B cell (primary cell): ENCODE measurements at regions not wholly inside any gene's neighbourhood (a gene's known extent, or its start where the extent isn't known, plus 50 kb on each side); places are given as distances from the start of the nearest gene placed in this dataset.
"Not testable (repeated sequence)": the region's sequence is repeated elsewhere in the genome, so short reads cannot be mapped to it uniquely, and the experiment has no call there.

Experiments
- ATAC-seq: fragments of 200-7000 bp; cut with Tn5 transposase; one replicate; pipeline ENCODE4 v1.10.0; 2021; ENCODE audit warnings: low read depth, mild to moderate bottlenecking, moderate number of reproducible peaks, moderate library complexity
- CTCF ChIA-PET: fragments of 350-600 bp; sonication (Branson Sonifier 250); formaldehyde crosslinking; loops from one replicate; lab custom pipeline; 2021; ENCODE audit warnings: antibody characterized with exemption, inconsistent platforms; lab: Charles Lee
- POLR2A ChIA-PET: fragments of 350-600 bp; sonication (Branson Sonifier 250); formaldehyde crosslinking; loops from one replicate; lab custom pipeline; 2021; ENCODE audit warnings: antibody characterized with exemption; lab: Charles Lee
- DNase-seq: peaks from one replicate; pipeline ENCODE4 v3.0.0; 2013
- H2AFZ ChIP-seq: 2 replicates; pipeline ENCODE4 v1.6.1; 2012; ENCODE audit warnings: mild to moderate bottlenecking, low read depth, low read length; ENCODE audit not compliant: insufficient read depth, poor library complexity, severe bottlenecking
- H3K27ac ChIP-seq, 2 donors: 1 replicate in 1 of 2; 2 replicates in 1 of 2; pipeline ENCODE4 v1.5.1; 2012 to 2013; ENCODE audit warnings: low read length in 2 of 2, mild to moderate bottlenecking in 2 of 2, moderate library complexity in 1 of 2
- H3K27me3 ChIP-seq, 4 experiments: fragments of 200-600 bp in 1 of 4; sonication (generic) in 1 of 4; replicated peaks in 1 of 4; 1 replicate in 2 of 4; 2 replicates in 2 of 4; pipeline versions ENCODE4 v1.6.1 to v1.7.0; 2013 to 2016; ENCODE audit warnings: low read length in 3 of 4, mild to moderate bottlenecking in 2 of 4, mixed read lengths in 1 of 4, moderate library complexity in 1 of 4; ENCODE audit not compliant: insufficient read depth in 4 of 4, control insufficient read depth in 3 of 4; ENCODE audit errors: control extremely low read depth in 1 of 4
- H3K36me3 ChIP-seq, 2 experiments: replicated peaks in 1 of 2; 1 replicate in 1 of 2; 2 replicates in 1 of 2; pipeline versions ENCODE4 v1.6.1 to v1.7.1; 2013; ENCODE audit warnings: low read length in 1 of 2; ENCODE audit not compliant: insufficient read depth in 2 of 2, control insufficient read depth in 1 of 2; ENCODE audit errors: control extremely low read depth in 1 of 2, extremely low read depth in 1 of 2
- H3K4me1 ChIP-seq, 2 donors: fragments of 200-600 bp in 1 of 2; sonication (generic) in 1 of 2; 1 replicate in 1 of 2; 2 replicates in 1 of 2; pipeline versions ENCODE4 v1.5.1 to v1.6.1; 2013 to 2017; ENCODE audit warnings: low read length in 2 of 2; ENCODE audit not compliant: control insufficient read depth in 2 of 2, insufficient read depth in 2 of 2
- H3K4me2 ChIP-seq: replicated peaks from 2 replicates; pipeline ENCODE3; 2012; ENCODE audit warnings: mild to moderate bottlenecking, low read depth, low read length; ENCODE audit not compliant: poor library complexity, severe bottlenecking
- H3K4me3 ChIP-seq, 5 experiments: fragments of 200-600 bp in 1 of 5; sonication (generic) in 1 of 5; 1 replicate in 3 of 5; 2 replicates in 2 of 5; pipeline versions ENCODE4 v1.5.1 to v1.7.0; 2011 to 2016; ENCODE audit warnings: low read length in 4 of 5, mild to moderate bottlenecking in 4 of 5, low read depth in 2 of 5, control low read depth in 1 of 5, moderate library complexity in 1 of 5; ENCODE audit not compliant: insufficient read depth in 1 of 5; ENCODE audit errors: control extremely low read depth in 1 of 5, extremely low read depth in 1 of 5
- H3K79me2 ChIP-seq: fragments of 200-600 bp; sonication (generic); one replicate; pipeline ENCODE4 v1.6.0; 2016; ENCODE audit warnings: low read length; ENCODE audit not compliant: control insufficient read depth, insufficient read depth
- H3K9ac ChIP-seq: fragments of 200-600 bp; sonication (generic); 2 replicates; pipeline ENCODE4 v1.6.1; 2017; ENCODE audit warnings: mild to moderate bottlenecking, low read length, moderate library complexity
- H3K9me3 ChIP-seq, 3 donors: one replicate each; pipeline versions ENCODE4 v1.6.1 to v1.7.1; 2013; ENCODE audit warnings: low read length in 2 of 3; ENCODE audit not compliant: control insufficient read depth in 2 of 3, insufficient read depth in 1 of 3; ENCODE audit errors: control extremely low read depth in 1 of 3
- H4K20me1 ChIP-seq: 2 replicates; pipeline ENCODE4 v1.6.0; 2012; ENCODE audit warnings: mild to moderate bottlenecking, low read length; ENCODE audit not compliant: insufficient read depth, control insufficient read depth, poor library complexity, severe bottlenecking
- H3K27ac Mint-ChIP-seq: one replicate; pipeline ENCODE4 v1.8.0; 2021; ENCODE audit warnings: mixed read lengths
- H3K27me3 Mint-ChIP-seq: one replicate; pipeline ENCODE4 v1.8.0; 2021; ENCODE audit warnings: mixed read lengths
- H3K4me1 Mint-ChIP-seq: one replicate; pipeline ENCODE4 v1.8.0; 2021; ENCODE audit warnings: mixed read lengths
- H3K4me3 Mint-ChIP-seq: one replicate; pipeline ENCODE4 v1.8.0; 2021; ENCODE audit warnings: mixed read lengths
- H3K9me3 Mint-ChIP-seq: one replicate; pipeline ENCODE4 v1.8.0; 2022; ENCODE audit warnings: mixed read lengths; ENCODE audit not compliant: insufficient read depth
- EZH2 ChIP-seq: IDR thresholded peaks from 2 replicates; pipeline ENCODE4 v1.6.1; 2012; ENCODE audit warnings: borderline replicate concordance, low read depth, mild to moderate bottlenecking, moderate library complexity, low read length; ENCODE audit not compliant: insufficient read depth, poor library complexity, severe bottlenecking
- WGBS: methylation state at CpG from one replicate; pipeline ENCODE4 v1.1.5; 2013; ENCODE audit warnings: missing lambda C conversion rate; ENCODE audit not compliant: insufficient coverage; 5-methylcytosine and 5-hydroxymethylcytosine counted together
- intact Hi-C: fragments of 100-400 bp; cut with micrococcal nuclease; formaldehyde crosslinking; loops from one replicate; pipeline ENCODE4 v1.10.0; 2022
- TF ChIP-seq, protein P1 (sequence below): fragments of 200-600 bp; IDR thresholded peaks from one replicate; pipeline ENCODE4 v1.8.0; 2022; ENCODE audit warnings: antibody characterized with exemption, mild to moderate bottlenecking

DNA sequence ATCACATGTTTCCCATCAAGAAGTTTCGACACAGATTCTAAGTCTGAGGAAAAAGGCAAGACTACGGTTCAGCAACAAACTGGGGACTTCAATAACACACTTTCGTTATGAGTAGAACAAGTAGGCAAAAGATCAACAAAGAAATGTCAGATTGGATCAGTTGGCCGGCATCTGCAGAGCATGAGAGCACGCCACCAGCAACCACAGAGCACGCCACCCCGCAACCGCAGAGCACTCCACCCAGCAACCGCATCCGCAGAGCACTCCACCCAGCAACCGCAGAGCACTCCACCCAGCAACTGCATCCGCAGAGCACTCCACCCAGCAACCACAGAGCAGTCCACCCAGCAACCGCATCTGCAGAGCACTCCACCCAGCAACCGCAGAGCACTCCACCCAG is 89.7 kb upstream of the FAM20C start:
- H3K27ac ChIP-seq = peak overlapping the region in 1 of 2 donors; percentile 19
- no peak overlapping the region for H3K4me3 ChIP-seq
- H3K79me2 ChIP-seq = no peaks in the 10 kb centered on the region
- H4K20me1 ChIP-seq = no peaks in the 10 kb centered on the region
- TF ChIP-seq, protein P1, sequence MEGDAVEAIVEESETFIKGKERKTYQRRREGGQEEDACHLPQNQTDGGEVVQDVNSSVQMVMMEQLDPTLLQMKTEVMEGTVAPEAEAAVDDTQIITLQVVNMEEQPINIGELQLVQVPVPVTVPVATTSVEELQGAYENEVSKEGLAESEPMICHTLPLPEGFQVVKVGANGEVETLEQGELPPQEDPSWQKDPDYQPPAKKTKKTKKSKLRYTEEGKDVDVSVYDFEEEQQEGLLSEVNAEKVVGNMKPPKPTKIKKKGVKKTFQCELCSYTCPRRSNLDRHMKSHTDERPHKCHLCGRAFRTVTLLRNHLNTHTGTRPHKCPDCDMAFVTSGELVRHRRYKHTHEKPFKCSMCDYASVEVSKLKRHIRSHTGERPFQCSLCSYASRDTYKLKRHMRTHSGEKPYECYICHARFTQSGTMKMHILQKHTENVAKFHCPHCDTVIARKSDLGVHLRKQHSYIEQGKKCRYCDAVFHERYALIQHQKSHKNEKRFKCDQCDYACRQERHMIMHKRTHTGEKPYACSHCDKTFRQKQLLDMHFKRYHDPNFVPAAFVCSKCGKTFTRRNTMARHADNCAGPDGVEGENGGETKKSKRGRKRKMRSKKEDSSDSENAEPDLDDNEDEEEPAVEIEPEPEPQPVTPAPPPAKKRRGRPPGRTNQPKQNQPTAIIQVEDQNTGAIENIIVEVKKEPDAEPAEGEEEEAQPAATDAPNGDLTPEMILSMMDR = no peak
- TF ChIP-seq EZH2 = no peak
- H3K9me3 ChIP-seq = peaks cover 0 to 18% (median 6%) of the 10 kb centered on the region in 3 donors
- H3K4me1 Mint-ChIP-seq = no peaks in the 10 kb centered on the region
- 67% methylated on average over 7 of the region's 14 CpGs for WGBS
- peaks cover 13% of the 10 kb centered on the region for H3K27me3 Mint-ChIP-seq
- no peak overlapping the region for H2AFZ ChIP-seq
- H3K27me3 ChIP-seq = no peaks in the 10 kb centered on the region
- no peaks in the 10 kb centered on the region for H3K36me3 ChIP-seq
- peaks cover 4% of the 10 kb centered on the region for H3K9me3 Mint-ChIP-seq
- peaks cover 0 to 7% of the 10 kb centered on the region in 2 donors for H3K4me1 ChIP-seq
- no peak overlapping the region for H3K4me2 ChIP-seq
- ChIA-PET CTCF (no interaction called here), POLR2A (no interaction called here)
- no peak overlapping the region for H3K4me3 Mint-ChIP-seq
- ATAC-seq (no peak), DNase-seq (no peak)
- no peak overlapping the region for H3K9ac ChIP-seq
- intact Hi-C loops = no loop called here
- peak overlapping the region; percentile 12 for H3K27ac Mint-ChIP-seq

DNA sequence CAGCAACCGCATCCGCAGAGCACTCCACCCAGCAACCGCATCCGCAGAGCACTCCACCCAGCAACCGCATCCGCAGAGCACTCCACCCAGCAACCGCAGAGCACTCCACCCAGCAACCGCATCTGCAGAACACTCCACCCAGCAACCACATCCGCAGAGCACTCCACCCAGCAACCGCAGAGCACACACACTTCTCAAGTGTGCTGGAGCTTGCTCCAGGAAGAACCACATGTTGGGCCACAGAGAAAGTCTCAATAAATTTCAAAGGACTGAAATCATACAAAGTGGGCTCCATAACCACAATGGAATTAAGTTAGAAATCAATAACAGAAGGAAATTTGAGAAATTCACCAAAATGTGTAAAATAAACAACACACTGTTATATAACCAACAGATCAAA is 88.4 kb upstream of the FAM20C start:
- ATAC-seq, H3K27me3 ChIP-seq, H3K4me1 ChIP-seq, H3K79me2 ChIP-seq, H3K27ac Mint-ChIP-seq, H3K27me3 Mint-ChIP-seq, DNase-seq, H3K9me3 Mint-ChIP-seq, H3K27ac ChIP-seq, H3K4me3 ChIP-seq, H3K4me3 Mint-ChIP-seq, H2AFZ ChIP-seq, H3K9ac ChIP-seq, CTCF ChIA-PET, intact Hi-C loops, H3K4me1 Mint-ChIP-seq, H4K20me1 ChIP-seq, POLR2A ChIA-PET, H3K36me3 ChIP-seq, H3K4me2 ChIP-seq: not testable (repeated sequence)
- WGBS = 100% methylated on average over 3 of the region's 10 CpGs
- H3K9me3 ChIP-seq = peaks cover 0 to 12% (median 4%) of the 10 kb centered on the region in 3 donors
